Middle frontal gyrus (tissue), 1 donor: ENCODE measurements at regions not wholly inside any gene's neighbourhood (a gene's known extent, or its start where the extent isn't known, plus 50 kb on each side); places are given as distances from the start of the nearest gene placed in this dataset.

Experiments used
- DNase-seq: peaks from one replicate; pipeline ENCODE4 v3.0.0-alpha.2; 2015; ENCODE audit warnings: low spot score; ENCODE audit errors: extremely low spot score

GRCh38 chr22:26892166-26893041 is 235.0 kb downstream of the MIAT start:
- DNase-seq: no peak

- DNase-seq: no peak
Measured at GRCh38 chr22:26893173-26894110, 236.1 kb downstream of the MIAT start.

DNA sequence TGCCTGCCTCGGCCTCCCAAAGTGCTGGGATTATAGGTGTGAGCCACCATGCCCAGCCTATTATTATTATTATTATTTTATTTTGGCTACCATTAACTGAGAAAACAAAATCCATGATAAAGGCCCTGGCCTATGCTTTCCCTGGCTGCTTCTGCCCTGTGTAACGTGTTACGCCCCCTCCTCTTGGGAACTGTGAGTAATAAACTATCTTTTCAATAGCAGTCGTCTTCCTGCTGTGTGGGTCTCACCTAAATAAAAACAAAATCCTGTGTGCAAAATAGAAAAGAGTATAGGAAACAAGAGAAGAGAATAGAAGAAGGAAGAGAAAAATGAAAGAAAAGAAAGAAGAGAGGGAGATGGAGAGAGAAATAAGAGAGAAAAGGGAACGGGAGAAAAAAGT is 237.0 kb downstream of the MIAT start:
- DNase-seq: no peak

DNA sequence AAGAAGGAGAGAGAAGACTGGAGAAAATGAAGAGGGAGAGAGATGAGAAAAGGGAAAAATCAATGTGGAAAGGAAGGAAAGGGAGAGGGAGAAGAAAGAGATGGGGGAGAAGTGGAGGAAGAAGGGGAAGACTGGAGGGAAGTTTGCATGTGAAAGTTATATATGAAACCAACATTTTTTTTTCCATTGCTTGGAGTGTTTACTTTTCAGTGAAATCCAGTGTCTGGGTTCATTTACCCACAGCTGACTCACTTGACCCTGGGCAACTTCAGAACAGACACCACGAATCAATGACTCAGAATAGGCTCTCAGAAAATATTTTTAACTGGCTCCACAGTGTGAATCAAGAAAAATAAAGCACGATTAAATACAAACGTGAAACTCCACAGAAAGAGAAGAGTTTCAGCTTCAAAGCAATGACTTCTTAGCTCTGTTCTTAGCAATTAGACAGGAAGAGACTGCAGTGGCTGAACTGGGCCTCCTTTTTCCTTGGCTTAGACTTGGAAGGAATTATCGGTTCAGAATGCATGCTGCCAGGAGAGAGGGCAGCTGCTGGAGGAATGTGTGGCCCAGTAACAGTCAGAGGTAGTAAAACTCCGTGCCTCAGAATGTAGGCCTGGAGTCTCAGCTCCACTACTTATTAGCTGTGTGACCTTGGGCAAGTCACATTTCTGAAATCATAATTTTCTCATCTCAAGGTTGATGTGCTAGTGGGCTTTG is 237.5 kb downstream of the MIAT start:
- DNase-seq: no peak

GRCh38 chr22:26897384-26897783 is 240.0 kb downstream of the MIAT start:
- no peak for DNase-seq

DNA sequence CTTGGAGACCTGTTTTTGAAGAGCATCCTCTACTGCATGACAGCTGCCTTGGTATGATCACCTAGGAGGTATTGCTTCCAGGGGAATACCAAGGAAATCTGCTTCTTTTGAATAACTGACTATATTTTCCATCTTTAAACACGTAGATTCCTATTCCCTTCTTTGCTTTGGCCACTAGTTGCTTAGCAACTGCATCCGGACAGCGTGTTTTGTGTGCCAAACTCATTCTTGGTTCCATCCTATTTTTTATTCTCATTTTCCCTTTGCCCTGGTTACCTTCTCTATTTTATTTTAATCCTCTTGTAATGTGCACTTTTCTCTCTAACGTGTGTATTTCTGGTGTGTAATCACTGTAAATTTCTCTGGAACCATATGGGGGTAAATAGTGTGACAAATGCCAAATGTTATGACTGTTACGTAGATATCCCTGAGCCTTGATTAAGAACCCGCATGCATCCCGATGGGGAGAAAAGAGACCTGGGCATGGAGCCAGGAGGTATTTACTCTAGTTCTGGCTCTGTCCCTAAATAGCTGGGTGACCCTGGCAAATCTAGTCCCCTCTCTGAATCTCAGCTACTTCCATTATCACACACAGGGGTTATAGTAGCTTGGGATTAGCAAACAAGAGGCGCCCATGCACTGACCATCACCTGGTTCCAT is 241.7 kb downstream of the MIAT start:
- no peak for DNase-seq

DNA sequence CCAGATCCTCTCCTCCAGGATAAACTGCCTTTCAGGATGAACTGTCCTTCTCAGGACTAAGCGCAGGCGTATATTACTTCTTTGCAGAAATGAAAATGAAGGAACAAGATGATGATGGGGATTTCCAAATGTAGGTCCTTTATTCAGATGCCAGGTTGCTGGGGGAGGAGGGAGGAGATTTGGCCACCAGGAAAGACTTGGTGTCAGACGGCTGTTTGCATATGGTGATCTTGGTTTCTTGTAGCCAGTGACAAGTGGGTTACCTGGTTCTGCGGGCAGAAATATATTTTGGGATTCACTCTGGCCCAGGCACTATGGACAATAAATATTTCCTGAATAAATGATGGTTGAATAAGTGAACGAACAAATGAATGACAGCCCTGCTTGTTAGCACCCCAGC is 243.4 kb downstream of the MIAT start:
- no peak for DNase-seq

GRCh38 chr22:26901198-26901816 is 243.9 kb downstream of the MIAT start:
- no peak for DNase-seq

GRCh38 chr22:26902401-26903029 is 245.1 kb downstream of the MIAT start:
- no peak for DNase-seq

GRCh38 chr22:26903030-26903856 is 245.9 kb downstream of the MIAT start:
- DNase-seq: no peak

GRCh38 chr22:26904483-26904882 is 247.1 kb downstream of the MIAT start:
- no peak for DNase-seq

GRCh38 chr22:26905076-26905475 is 247.7 kb downstream of the MIAT start:
- no peak for DNase-seq

DNA sequence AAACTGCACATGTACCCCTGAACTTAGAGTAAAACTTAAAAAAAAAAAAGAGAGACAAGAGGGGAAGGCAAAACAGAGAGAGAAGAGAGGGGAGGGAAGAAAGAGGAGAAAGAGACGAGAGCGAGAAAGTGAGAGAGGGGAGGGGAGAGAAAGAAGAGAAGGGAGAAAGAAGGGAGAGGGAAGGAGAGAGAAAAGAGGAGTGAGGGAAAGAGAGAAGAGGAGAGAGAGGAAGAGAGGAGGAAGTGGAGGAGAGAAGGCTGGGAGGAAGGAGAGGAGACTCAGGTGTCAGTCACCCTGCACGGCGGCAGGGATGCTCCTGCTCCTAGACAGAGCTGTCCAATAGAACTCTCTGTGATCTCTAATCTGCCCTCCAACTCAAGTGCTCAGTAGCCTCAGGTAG is 248.3 kb downstream of the MIAT start:
- no peak for DNase-seq

DNA sequence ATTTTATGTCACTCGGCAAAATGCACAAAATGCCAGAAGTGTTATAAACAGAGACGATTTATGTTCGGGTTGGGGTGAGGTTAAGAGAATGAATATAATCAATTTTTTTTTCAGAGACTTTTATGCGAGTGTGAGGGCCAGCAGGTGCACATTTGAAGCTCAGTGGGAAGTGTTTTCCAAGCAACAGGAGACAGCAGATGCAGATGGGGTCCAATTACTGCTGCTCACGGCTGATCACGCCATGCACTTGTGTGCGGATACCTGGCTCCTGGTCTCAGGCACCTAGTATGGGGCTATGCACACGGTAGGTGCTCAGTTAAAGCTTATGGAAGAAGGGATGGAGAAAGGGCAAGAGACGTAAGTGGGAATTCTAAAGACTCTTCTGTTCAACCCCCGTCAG is 249.1 kb downstream of the MIAT start:
- DNase-seq: no peak

GRCh38 chr22:26907366-26907765 is 250.0 kb downstream of the MIAT start:
- no peak for DNase-seq

DNA sequence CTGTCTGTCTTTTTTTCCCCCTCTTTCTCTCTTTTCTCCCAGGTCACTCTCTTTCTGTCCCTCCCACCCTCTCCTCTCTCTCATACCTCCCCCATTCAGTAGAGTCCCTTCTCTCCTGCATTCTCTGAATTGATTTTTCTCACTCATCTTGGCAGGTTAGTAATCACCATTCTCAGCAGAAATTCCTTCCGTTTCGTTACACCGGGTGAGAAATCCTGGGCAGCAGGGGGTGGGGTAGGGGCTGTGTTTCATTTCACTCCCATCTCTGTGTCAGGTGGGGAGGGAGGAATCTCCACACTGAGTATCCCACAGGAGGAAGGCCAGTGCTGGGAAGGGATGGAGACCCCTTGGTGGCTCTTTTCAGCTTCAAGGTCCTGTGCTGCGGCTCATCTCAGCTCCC is 253.5 kb downstream of the MIAT start:
- DNase-seq: no peak

GRCh38 chr22:26912655-26913345 is 255.4 kb downstream of the MIAT start:
- no peak for DNase-seq

- DNase-seq: no peak
Measured at GRCh38 chr22:26914519-26915185, 257.3 kb downstream of the MIAT start.
